SH-SY5Y (cell line): ENCODE measurements at regions not wholly inside any gene's neighbourhood (a gene's known extent, or its start where the extent isn't known, plus 50 kb on each side); places are given as distances from the start of the nearest gene placed in this dataset.

ENCODE experiments used
- GATA2 ChIP-seq: IDR thresholded peaks from 2 replicates; pipeline ENCODE4 v1.6.1; 2011; ENCODE audit warnings: mild to moderate bottlenecking, low read depth, low read length
- GATA3 ChIP-seq: IDR thresholded peaks from 2 replicates; pipeline ENCODE4 v1.6.1; 2011; ENCODE audit warnings: low read depth, mild to moderate bottlenecking, low read length, moderate library complexity

DNA sequence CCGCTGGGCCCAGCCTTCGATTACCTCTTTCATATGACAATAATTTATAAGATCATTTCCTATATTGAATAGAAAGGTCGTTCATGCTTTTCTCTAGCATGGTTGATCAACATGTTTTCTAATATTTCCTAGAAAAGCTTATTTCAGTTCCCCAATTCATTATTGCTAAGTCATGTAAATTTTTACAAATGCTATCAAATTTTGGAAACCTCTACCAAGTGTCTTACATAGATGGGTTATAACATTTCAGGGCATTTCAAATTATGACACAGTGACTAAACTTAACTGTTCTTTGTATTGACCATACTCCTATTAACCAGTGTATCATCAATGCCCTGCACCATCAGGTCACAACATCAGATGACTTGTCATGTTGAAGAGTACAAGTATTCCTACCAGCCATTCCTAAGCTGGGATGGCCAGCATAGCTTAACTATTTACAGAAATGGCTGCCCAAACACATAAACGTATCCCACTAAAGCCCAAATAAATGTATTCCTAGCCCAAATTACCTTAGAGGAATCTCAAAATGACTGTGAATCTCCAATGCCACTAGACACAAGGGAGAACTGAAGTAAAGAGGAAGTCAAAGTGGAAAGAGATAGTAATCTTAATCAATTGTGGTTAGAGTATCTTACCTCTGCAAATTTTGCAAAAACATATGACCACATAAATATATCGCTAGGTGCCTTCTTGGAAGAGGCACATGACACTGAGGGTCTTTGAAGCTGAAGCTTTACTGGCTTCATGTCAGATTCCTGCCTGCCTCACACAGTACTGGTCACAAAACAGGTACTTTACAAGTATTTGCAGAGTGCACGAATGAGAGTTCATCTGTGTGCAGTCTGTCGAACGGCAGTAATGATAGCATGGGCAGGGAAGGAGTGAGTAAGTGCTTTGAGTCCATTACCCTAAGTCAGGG lies 87.3 kb upstream of the TLK1 start:
- TF ChIP-seq GATA2 (no peak), GATA3 (no peak)
